H9 (cell line): ENCODE measurements at regions not wholly inside any gene's neighbourhood (a gene's known extent, or its start where the extent isn't known, plus 50 kb on each side); places are given as distances from the start of the nearest gene placed in this dataset.
A peak's percentile ranks its signal among the peaks of the same experiment; 100 is the strongest.

Experiments used
- DNase-seq: peaks from one replicate; pipeline ENCODE4 v3.0.0-alpha.2; 2017
- H2AFZ ChIP-seq: one replicate; pipeline ENCODE4 v1.6.1; 2013; ENCODE audit warnings: mild to moderate bottlenecking, low read length, control low read depth, moderate library complexity
- H2AK5ac ChIP-seq: 2 replicates; pipeline ENCODE4 v1.6.1; 2013; ENCODE audit warnings: low read length, control low read depth, mixed read lengths; ENCODE audit not compliant: insufficient read length
- H2BK120ac ChIP-seq: one replicate; pipeline ENCODE4 v1.6.1; 2013; ENCODE audit warnings: low read depth, mild to moderate bottlenecking, low read length, control low read depth, inconsistent platforms; ENCODE audit not compliant: poor library complexity, severe bottlenecking
- H2BK12ac ChIP-seq: 2 replicates; pipeline ENCODE4 v1.6.1; 2013; ENCODE audit warnings: low read length, control low read depth, mixed read lengths, low read depth; ENCODE audit not compliant: insufficient read length
- H2BK15ac ChIP-seq: 2 replicates; pipeline ENCODE4 v1.6.1; 2013; ENCODE audit warnings: low read depth, low read length, control low read depth
- H2BK20ac ChIP-seq: one replicate; pipeline ENCODE4 v1.6.1; 2013; ENCODE audit warnings: low read depth, mild to moderate bottlenecking, low read length, control low read depth, inconsistent platforms; ENCODE audit not compliant: poor library complexity, severe bottlenecking
- H2BK5ac ChIP-seq: 2 replicates; pipeline ENCODE4 v1.6.1; 2013; ENCODE audit warnings: low read length, control low read depth, mixed read lengths; ENCODE audit not compliant: insufficient read length
- H3K14ac ChIP-seq: 2 replicates; pipeline ENCODE4 v1.6.1; 2013; ENCODE audit warnings: low read length, control low read depth; ENCODE audit not compliant: insufficient read depth
- H3K18ac ChIP-seq: 2 replicates; pipeline ENCODE4 v1.6.1; 2013; ENCODE audit warnings: low read depth, mild to moderate bottlenecking, mixed read lengths, low read length, control low read depth; ENCODE audit not compliant: insufficient read length
- H3K23ac ChIP-seq: 2 replicates; pipeline ENCODE4 v1.6.1; 2013; ENCODE audit warnings: low read length, control low read depth, mixed read lengths, low read depth; ENCODE audit not compliant: insufficient read length
- H3K23me2 ChIP-seq: 2 replicates; pipeline ENCODE4 v1.6.1; 2013; ENCODE audit warnings: low read depth, mild to moderate bottlenecking, mixed read lengths, low read length, control low read depth; ENCODE audit not compliant: insufficient read length, poor library complexity, severe bottlenecking
- H3K27ac ChIP-seq: 2 replicates; pipeline ENCODE4 v1.5.1; 2013; ENCODE audit warnings: low read length, control low read depth, mixed read lengths, low read depth; ENCODE audit not compliant: insufficient read length
- H3K27me3 ChIP-seq: 2 replicates; pipeline ENCODE4 v1.6.1; 2013; ENCODE audit warnings: low read length, control low read depth, inconsistent platforms; ENCODE audit not compliant: insufficient read depth
- H3K4ac ChIP-seq: 2 replicates; pipeline ENCODE4 v1.6.1; 2013; ENCODE audit warnings: low read depth, mild to moderate bottlenecking, control low read depth, inconsistent platforms, low read length, moderate library complexity
- H3K4me1 ChIP-seq: 2 replicates; pipeline ENCODE4 v1.6.1; 2013; ENCODE audit warnings: low read length, control low read depth, inconsistent platforms; ENCODE audit not compliant: insufficient read depth
- H3K4me2 ChIP-seq: 2 replicates; pipeline ENCODE4 v1.6.1; 2013; ENCODE audit warnings: low read length, control low read depth, mixed read lengths; ENCODE audit not compliant: insufficient read length, insufficient read depth
- H3K56ac ChIP-seq: 2 replicates; pipeline ENCODE4 v1.6.1; 2013; ENCODE audit warnings: low read depth, mild to moderate bottlenecking, mixed read lengths, low read length, control low read depth; ENCODE audit not compliant: insufficient read length
- H3K79me1 ChIP-seq: 2 replicates; pipeline ENCODE4 v1.6.1; 2013; ENCODE audit warnings: low read depth, mild to moderate bottlenecking, moderate library complexity, low read length, control low read depth, inconsistent platforms; ENCODE audit not compliant: insufficient read depth, poor library complexity, severe bottlenecking
- H3K79me2 ChIP-seq: 2 replicates; pipeline ENCODE4 v1.6.1; 2013; ENCODE audit warnings: low read length, control low read depth, inconsistent platforms; ENCODE audit not compliant: insufficient read depth
- H3K9ac ChIP-seq: 2 replicates; pipeline ENCODE4 v1.6.1; 2013; ENCODE audit warnings: low read length, control low read depth, mixed read lengths; ENCODE audit not compliant: insufficient read length; ENCODE audit errors: extremely low read depth
- H3K9me3 ChIP-seq: one replicate; pipeline ENCODE4 v1.6.1; 2013; ENCODE audit warnings: low read depth, low read length, inconsistent platforms; ENCODE audit not compliant: control insufficient read depth
- H3T11ph ChIP-seq: one replicate; pipeline ENCODE4 v1.6.1; 2013; ENCODE audit warnings: mild to moderate bottlenecking, low read length, control low read depth, inconsistent platforms
- H4K20me1 ChIP-seq: one replicate; pipeline ENCODE4 v1.6.1; 2013; ENCODE audit not compliant: control insufficient read depth, insufficient read length, insufficient read depth
- H4K5ac ChIP-seq: 2 replicates; pipeline ENCODE4 v1.6.1; 2013; ENCODE audit warnings: low read depth, mild to moderate bottlenecking, mixed read lengths, low read length, control low read depth; ENCODE audit not compliant: insufficient read length
- H4K8ac ChIP-seq: replicated peaks from 2 replicates; pipeline ENCODE4 v1.6.1; 2013; ENCODE audit warnings: low read length, control low read depth, mixed read lengths, low read depth; ENCODE audit not compliant: insufficient read length
- H4K91ac ChIP-seq: 2 replicates; pipeline ENCODE4 v1.6.1; 2013; ENCODE audit warnings: low read depth, mild to moderate bottlenecking, moderate library complexity, mixed read lengths, low read length, control low read depth; ENCODE audit not compliant: insufficient read length
- H3K27ac Mint-ChIP-seq, 3 experiments: 2 replicates in 2 of 3; 3 replicates in 1 of 3; pipeline ENCODE4 v1.8.0; 2020 to 2021; ENCODE audit warnings: mixed read lengths in 3 of 3, mild to moderate bottlenecking in 1 of 3, moderate library complexity in 1 of 3
- H3K27me3 Mint-ChIP-seq: 2 replicates; pipeline ENCODE4 v1.8.0; 2021; ENCODE audit warnings: low read depth, mild to moderate bottlenecking, moderate library complexity, mixed read lengths
- H3K36me3 Mint-ChIP-seq, 3 experiments: 2 replicates in 2 of 3; 3 replicates in 1 of 3; pipeline ENCODE4 v1.8.0; 2020 to 2021; ENCODE audit warnings: low read depth in 3 of 3, mixed read lengths in 3 of 3; ENCODE audit not compliant: insufficient read depth in 1 of 3
- H3K4me1 Mint-ChIP-seq, 2 experiments: 2 replicates each; pipeline ENCODE4 v1.8.0; 2020; ENCODE audit warnings: mixed read lengths in 2 of 2
- H3K4me3 Mint-ChIP-seq, 2 experiments: 2 replicates in 1 of 2; 3 replicates in 1 of 2; pipeline ENCODE4 v1.8.0; 2020 to 2021; ENCODE audit warnings: mild to moderate bottlenecking in 2 of 2, mixed read lengths in 2 of 2, moderate library complexity in 1 of 2
- H3K9me3 Mint-ChIP-seq, 2 experiments: 2 replicates in 1 of 2; 3 replicates in 1 of 2; pipeline ENCODE4 v1.8.0; 2020; ENCODE audit warnings: mild to moderate bottlenecking in 2 of 2, mixed read lengths in 2 of 2, moderate library complexity in 1 of 2
- WGBS: extraction: QIAGEN DNeasy Blood & Tissue Kit; methylation state at CpG from one replicate; pipeline ENCODE4 v1.1.7; 2013; ENCODE audit warnings: missing lambda C conversion rate, low lambda C conversion rate, mixed read lengths; ENCODE audit not compliant: insufficient read length; ENCODE audit errors: extremely low coverage; 5-methylcytosine and 5-hydroxymethylcytosine counted together
- TF ChIP-seq, protein P1 (sequence below): fragments of 200-600 bp; sonication (generic); conservative IDR thresholded peaks from 3 replicates; pipeline ENCODE4 v1.8.0; 2021; ENCODE audit warnings: antibody characterized with exemption, mild to moderate bottlenecking

DNA sequence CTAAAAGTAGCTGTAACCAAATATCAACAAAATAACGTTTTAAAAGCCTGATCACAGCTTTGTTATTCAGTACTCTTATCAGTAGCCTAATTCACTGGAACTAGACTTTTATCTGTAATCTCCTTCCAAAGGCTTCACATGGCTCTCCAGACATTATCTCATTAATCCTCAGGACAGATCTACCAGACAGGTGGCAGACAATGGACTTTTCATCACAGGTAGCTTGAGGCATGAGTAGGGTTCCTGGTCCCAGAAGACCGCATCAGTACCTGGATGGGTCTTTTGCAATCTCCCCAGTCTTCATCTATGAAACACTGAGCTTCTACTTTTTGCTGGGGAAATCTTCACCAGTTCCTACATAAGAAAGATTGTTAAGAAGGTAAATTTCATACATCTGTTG is 132.2 kb upstream of the FOXD3 start:
- Mint-ChIP-seq H3K27me3 (no peaks in the 10 kb centered on the region), H3K4me3 (no peak overlapping the region), H3K36me3 (no peaks in the 10 kb centered on the region), H3K4me1 (peaks cover 41 to 44% of the 10 kb centered on the region in 2 experiments), H3K9me3 (no peaks in the 10 kb centered on the region), H3K27ac (peak overlapping the region; percentile 2 to 15 (median 4); a peak in 5 of 7 replicates)
- no peak overlapping the region for H3K9ac ChIP-seq
- peaks cover 13% of the 10 kb centered on the region; the same call in 1 of the 2 replicates for H3K4me1 ChIP-seq
- H3K4ac ChIP-seq = no peak overlapping the region
- no peaks in the 10 kb centered on the region for H3K23me2 ChIP-seq
- H2BK12ac ChIP-seq = no peak overlapping the region
- WGBS = no CpG with 5 or more reads among the region's 2 CpGs
- no peak overlapping the region for H4K91ac ChIP-seq
- no peak overlapping the region for H4K8ac ChIP-seq
- H3K4me2 ChIP-seq = peak overlapping the region; percentile 53
- no peak overlapping the region for H3K56ac ChIP-seq
- H2BK120ac ChIP-seq = no peak overlapping the region
- no peaks in the 10 kb centered on the region; the same call in 1 of the 2 replicates for H3K27me3 ChIP-seq
- no peak overlapping the region for H2BK15ac ChIP-seq
- H2AK5ac ChIP-seq = no peak overlapping the region
- H3K9me3 ChIP-seq = no peaks in the 10 kb centered on the region
- TF ChIP-seq, protein P1, sequence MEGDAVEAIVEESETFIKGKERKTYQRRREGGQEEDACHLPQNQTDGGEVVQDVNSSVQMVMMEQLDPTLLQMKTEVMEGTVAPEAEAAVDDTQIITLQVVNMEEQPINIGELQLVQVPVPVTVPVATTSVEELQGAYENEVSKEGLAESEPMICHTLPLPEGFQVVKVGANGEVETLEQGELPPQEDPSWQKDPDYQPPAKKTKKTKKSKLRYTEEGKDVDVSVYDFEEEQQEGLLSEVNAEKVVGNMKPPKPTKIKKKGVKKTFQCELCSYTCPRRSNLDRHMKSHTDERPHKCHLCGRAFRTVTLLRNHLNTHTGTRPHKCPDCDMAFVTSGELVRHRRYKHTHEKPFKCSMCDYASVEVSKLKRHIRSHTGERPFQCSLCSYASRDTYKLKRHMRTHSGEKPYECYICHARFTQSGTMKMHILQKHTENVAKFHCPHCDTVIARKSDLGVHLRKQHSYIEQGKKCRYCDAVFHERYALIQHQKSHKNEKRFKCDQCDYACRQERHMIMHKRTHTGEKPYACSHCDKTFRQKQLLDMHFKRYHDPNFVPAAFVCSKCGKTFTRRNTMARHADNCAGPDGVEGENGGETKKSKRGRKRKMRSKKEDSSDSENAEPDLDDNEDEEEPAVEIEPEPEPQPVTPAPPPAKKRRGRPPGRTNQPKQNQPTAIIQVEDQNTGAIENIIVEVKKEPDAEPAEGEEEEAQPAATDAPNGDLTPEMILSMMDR = no peak
- H2BK5ac ChIP-seq = no peak overlapping the region
- no peak overlapping the region for H3T11ph ChIP-seq
- H3K18ac ChIP-seq = no peak overlapping the region
- peak overlapping the region; percentile 64 for H3K27ac ChIP-seq
- H4K20me1 ChIP-seq = no peaks in the 10 kb centered on the region
- no peak for DNase-seq
- H3K23ac ChIP-seq = no peak overlapping the region
- no peaks in the 10 kb centered on the region for H3K79me1 ChIP-seq
- H4K5ac ChIP-seq = no peak overlapping the region
- no peak overlapping the region for H2AFZ ChIP-seq
- no peaks in the 10 kb centered on the region for H3K79me2 ChIP-seq
- no peak overlapping the region for H3K14ac ChIP-seq
- H2BK20ac ChIP-seq = no peak overlapping the region
